CD4-positive, CD25-positive, alpha-beta regulatory T cell (primary cell): ENCODE measurements at regions not wholly inside any gene's neighbourhood (a gene's known extent, or its start where the extent isn't known, plus 50 kb on each side); places are given as distances from the start of the nearest gene placed in this dataset.
"Not testable (repeated sequence)": the region's sequence is repeated elsewhere in the genome, so short reads cannot be mapped to it uniquely, and the experiment has no call there.

Source experiments
- ATAC-seq, 2 donors: fragments of 150-1000 bp; cut with Tn5 transposase; one replicate each; pipeline ENCODE4 v1.10.0; 2021; ENCODE audit warnings: low read depth in 2 of 2, moderate number of reproducible peaks in 2 of 2, moderate library complexity in 1 of 2
- DNase-seq, 3 donors: peaks; one replicate each; pipeline versions ENCODE4 v3.0.0 to v3.0.0-alpha.2; 2012 to 2022; ENCODE audit warnings: mixed read lengths in 1 of 3
- H3K27ac ChIP-seq: one replicate; pipeline ENCODE4 v1.7.0; 2013; ENCODE audit warnings: mild to moderate bottlenecking, low read length; ENCODE audit not compliant: insufficient read depth, poor library complexity, severe bottlenecking
- H3K27me3 ChIP-seq: one replicate; pipeline ENCODE4 v1.7.0; 2013; ENCODE audit warnings: low read length; ENCODE audit not compliant: control insufficient read depth, insufficient read depth
- H3K36me3 ChIP-seq: one replicate; pipeline ENCODE4 v1.7.0; 2013; ENCODE audit warnings: mild to moderate bottlenecking, low read length, moderate library complexity; ENCODE audit not compliant: control insufficient read depth, insufficient read depth
- H3K4me1 ChIP-seq: 2 replicates; pipeline ENCODE4 v1.7.0; 2013; ENCODE audit warnings: mild to moderate bottlenecking, low read length; ENCODE audit not compliant: insufficient read depth, control insufficient read depth, poor library complexity, severe bottlenecking
- H3K4me3 ChIP-seq: one replicate; pipeline ENCODE4 v1.7.0; 2013; ENCODE audit warnings: low read depth, mild to moderate bottlenecking, low read length, moderate library complexity
- H3K9me3 ChIP-seq, 2 experiments: 1 replicate in 1 of 2; 2 replicates in 1 of 2; pipeline ENCODE4 v1.7.0; 2013; ENCODE audit warnings: low read length in 2 of 2, mild to moderate bottlenecking in 1 of 2, moderate library complexity in 1 of 2; ENCODE audit not compliant: control insufficient read depth in 2 of 2
- H3K27ac Mint-ChIP-seq, 3 donors: one replicate each; pipeline ENCODE4 v1.8.0; 2020 to 2022; ENCODE audit warnings: mild to moderate bottlenecking in 3 of 3, mixed read lengths in 3 of 3, moderate library complexity in 2 of 3
- H3K27me3 Mint-ChIP-seq: one replicate; pipeline ENCODE4 v1.8.0; 2022; ENCODE audit warnings: mild to moderate bottlenecking, mixed read lengths
- H3K36me3 Mint-ChIP-seq: one replicate; pipeline ENCODE4 v1.8.0; 2020; ENCODE audit warnings: mixed read lengths
- H3K4me1 Mint-ChIP-seq, 4 donors: one replicate each; pipeline ENCODE4 v1.8.0; 2020 to 2022; ENCODE audit warnings: mixed read lengths in 4 of 4, mild to moderate bottlenecking in 1 of 4
- H3K4me3 Mint-ChIP-seq, 4 donors: one replicate each; pipeline ENCODE4 v1.8.0; 2020 to 2022; ENCODE audit warnings: mild to moderate bottlenecking in 4 of 4, mixed read lengths in 4 of 4, moderate library complexity in 3 of 4
- H3K9me3 Mint-ChIP-seq, 7 donors: one replicate each; pipeline ENCODE4 v1.8.0; 2020 to 2022; ENCODE audit warnings: mixed read lengths in 7 of 7, mild to moderate bottlenecking in 3 of 7, moderate library complexity in 2 of 7

DNA sequence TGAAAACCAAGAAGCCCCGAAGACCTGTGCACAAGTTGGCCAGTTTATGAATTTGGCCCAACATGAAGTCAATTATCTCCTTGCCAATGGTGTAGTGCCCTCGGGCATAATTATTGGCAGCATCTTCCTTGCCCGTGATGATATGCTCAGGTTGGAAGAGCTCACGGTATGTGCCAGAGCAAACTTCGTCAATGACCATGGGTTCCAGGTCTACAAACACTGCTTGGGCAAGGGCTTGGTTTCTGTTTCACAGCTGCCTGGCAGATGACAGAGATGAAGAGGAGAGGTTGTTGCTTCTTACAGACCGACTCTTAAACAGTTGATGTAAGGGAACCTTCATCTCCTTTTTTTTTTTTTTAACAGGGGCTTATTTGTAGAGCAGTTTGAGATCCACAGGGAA, 135.6 kb upstream of the PLS3 start:
- no peak overlapping the region for H3K27ac Mint-ChIP-seq
- no peaks in the 10 kb centered on the region for H3K4me1 Mint-ChIP-seq
- no peak for ATAC-seq
- Histone ChIP-seq H3K27ac (no peak overlapping the region), H3K9me3 (no peaks in the 10 kb centered on the region), H3K36me3 (no peaks in the 10 kb centered on the region), H3K27me3 (no peaks in the 10 kb centered on the region), H3K4me1 (no peaks in the 10 kb centered on the region), H3K4me3 (no peak overlapping the region)
- H3K36me3 Mint-ChIP-seq: no peaks in the 10 kb centered on the region
- H3K4me3 Mint-ChIP-seq: no peak overlapping the region
- H3K9me3 Mint-ChIP-seq: peaks cover 0 to 4% (median 0%) of the 10 kb centered on the region in 7 donors
- H3K27me3 Mint-ChIP-seq: no peaks in the 10 kb centered on the region
- DNase-seq: no peak

- no peak overlapping the region for H3K4me3 ChIP-seq
- no peaks in the 10 kb centered on the region for H3K9me3 ChIP-seq
- no peak overlapping the region for H3K27ac ChIP-seq
- no peaks in the 10 kb centered on the region for H3K36me3 ChIP-seq
- Mint-ChIP-seq H3K4me3 (no peak overlapping the region), H3K4me1 (no peaks in the 10 kb centered on the region), H3K36me3 (no peaks in the 10 kb centered on the region), H3K27ac (no peak overlapping the region), H3K9me3 (peaks cover 0 to 4% (median 0%) of the 10 kb centered on the region in 7 donors), H3K27me3 (no peaks in the 10 kb centered on the region)
- no peaks in the 10 kb centered on the region for H3K4me1 ChIP-seq
- ATAC-seq: no peak
- no peak for DNase-seq
- H3K27me3 ChIP-seq: no peaks in the 10 kb centered on the region
Measured at GRCh38 chrX:115427861-115428410, 133.0 kb upstream of the PLS3 start.

DNA sequence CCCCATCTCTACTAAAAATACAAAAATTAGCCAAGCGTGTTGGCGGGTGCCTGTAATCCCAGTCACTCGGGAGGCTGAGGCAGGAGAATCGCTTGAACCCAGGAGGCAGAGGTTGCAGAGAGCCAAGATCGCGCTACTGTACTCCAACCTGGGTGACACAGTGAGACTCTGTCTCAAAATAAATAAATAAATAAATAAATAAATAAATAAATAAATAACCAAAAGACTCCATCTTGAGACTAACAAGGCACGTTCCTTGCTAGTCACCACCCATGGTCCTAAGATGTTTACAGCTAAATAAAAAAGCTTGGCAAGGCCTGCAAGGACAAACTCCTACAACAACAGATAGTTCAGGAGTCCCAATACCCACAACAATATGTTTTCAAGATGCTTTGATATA, 126.1 kb upstream of the PLS3 start:
- H3K9me3 ChIP-seq, H3K27ac Mint-ChIP-seq, H3K27me3 Mint-ChIP-seq, H3K36me3 Mint-ChIP-seq, H3K4me1 Mint-ChIP-seq, H3K27me3 ChIP-seq, DNase-seq, H3K4me3 Mint-ChIP-seq, H3K36me3 ChIP-seq, H3K4me1 ChIP-seq, H3K27ac ChIP-seq, H3K9me3 Mint-ChIP-seq, H3K4me3 ChIP-seq, ATAC-seq: not testable (repeated sequence)

GRCh38 chrX:115437841-115438595, 123.0 kb upstream of the PLS3 start:
- no peaks in the 10 kb centered on the region for H3K9me3 ChIP-seq
- Mint-ChIP-seq H3K9me3 (peaks cover 0 to 6% (median 0%) of the 10 kb centered on the region in 7 donors), H3K27me3 (no peaks in the 10 kb centered on the region), H3K4me3 (no peak overlapping the region), H3K4me1 (no peaks in the 10 kb centered on the region), H3K27ac (no peak overlapping the region), H3K36me3 (no peaks in the 10 kb centered on the region)
- ATAC-seq: no peak
- no peak overlapping the region for H3K27ac ChIP-seq
- no peak for DNase-seq
- no peaks in the 10 kb centered on the region for H3K36me3 ChIP-seq
- H3K27me3 ChIP-seq: no peaks in the 10 kb centered on the region
- no peak overlapping the region for H3K4me3 ChIP-seq
- H3K4me1 ChIP-seq: no peaks in the 10 kb centered on the region

- no peak overlapping the region for H3K4me3 Mint-ChIP-seq
- H3K36me3 Mint-ChIP-seq: no peaks in the 10 kb centered on the region
- no peak for ATAC-seq
- H3K36me3 ChIP-seq: no peaks in the 10 kb centered on the region
- DNase-seq: no peak
- no peaks in the 10 kb centered on the region for H3K27me3 Mint-ChIP-seq
- no peak overlapping the region for H3K27ac ChIP-seq
- no peaks in the 10 kb centered on the region for H3K27me3 ChIP-seq
- H3K4me3 ChIP-seq: no peak overlapping the region
- H3K9me3 ChIP-seq: no peaks in the 10 kb centered on the region
- no peaks in the 10 kb centered on the region for H3K4me1 Mint-ChIP-seq
- H3K4me1 ChIP-seq: no peaks in the 10 kb centered on the region
- peaks cover 0 to 3% (median 0%) of the 10 kb centered on the region in 7 donors for H3K9me3 Mint-ChIP-seq
- H3K27ac Mint-ChIP-seq: no peak overlapping the region
Measured at GRCh38 chrX:115448146-115448545, 112.8 kb upstream of the PLS3 start.

DNA sequence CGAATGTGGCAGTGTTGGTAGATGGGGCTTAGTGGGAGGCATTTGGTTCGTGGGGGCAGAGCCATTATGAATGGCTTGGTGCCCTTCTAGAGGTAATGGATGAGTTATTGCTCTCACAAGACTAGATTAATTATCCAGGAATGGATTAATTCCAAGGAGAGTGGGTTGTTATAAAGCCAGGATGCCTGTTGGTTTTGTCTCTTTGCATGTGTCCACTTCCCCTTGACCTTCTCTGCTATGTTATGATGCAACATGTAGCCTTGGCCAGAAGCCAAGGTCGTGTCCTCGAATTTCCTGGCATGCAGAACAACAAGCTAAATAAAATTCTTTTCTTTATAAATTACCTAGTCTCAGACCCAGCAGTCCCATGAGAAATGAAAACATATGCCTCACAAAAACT, 111.2 kb upstream of the PLS3 start:
- Mint-ChIP-seq H3K36me3 (no peaks in the 10 kb centered on the region), H3K4me3 (no peak overlapping the region), H3K9me3 (peaks cover 0 to 1% (median 0%) of the 10 kb centered on the region in 7 donors), H3K4me1 (no peaks in the 10 kb centered on the region), H3K27ac (no peak overlapping the region), H3K27me3 (no peaks in the 10 kb centered on the region)
- Histone ChIP-seq H3K27ac (no peak overlapping the region), H3K36me3 (no peaks in the 10 kb centered on the region), H3K4me3 (no peak overlapping the region), H3K9me3 (no peaks in the 10 kb centered on the region), H3K27me3 (no peaks in the 10 kb centered on the region), H3K4me1 (no peaks in the 10 kb centered on the region)
- DNase-seq: no peak
- ATAC-seq: no peak

- Histone ChIP-seq H3K9me3 (no peaks in the 10 kb centered on the region), H3K36me3 (no peaks in the 10 kb centered on the region), H3K4me3 (no peak overlapping the region), H3K27ac (no peak overlapping the region), H3K27me3 (no peaks in the 10 kb centered on the region), H3K4me1 (no peaks in the 10 kb centered on the region)
- Mint-ChIP-seq H3K4me3 (peak overlapping the region in 1 of 4 donors; percentile 47), H3K36me3 (no peaks in the 10 kb centered on the region), H3K9me3 (peaks cover 0 to 1% (median 0%) of the 10 kb centered on the region in 7 donors), H3K27me3 (no peaks in the 10 kb centered on the region), H3K4me1 (no peaks in the 10 kb centered on the region), H3K27ac (no peak overlapping the region)
- ATAC-seq (no peak), DNase-seq (no peak)
Measured at GRCh38 chrX:115452251-115452650, 108.7 kb upstream of the PLS3 start.
